NCI-H526 treated with DMSO at 0.1 percent for 48 hours (cell line): ENCODE measurements at regions not wholly inside any gene's neighbourhood (a gene's known extent, or its start where the extent isn't known, plus 50 kb on each side); places are given as distances from the start of the nearest gene placed in this dataset.
"Not testable (repeated sequence)": the region's sequence is repeated elsewhere in the genome, so short reads cannot be mapped to it uniquely, and the experiment has no call there.

Experiments
- DNase-seq: peaks from one replicate; lab custom pipeline; 2025; lab: John Stamatoyannopoulos, UW

DNA sequence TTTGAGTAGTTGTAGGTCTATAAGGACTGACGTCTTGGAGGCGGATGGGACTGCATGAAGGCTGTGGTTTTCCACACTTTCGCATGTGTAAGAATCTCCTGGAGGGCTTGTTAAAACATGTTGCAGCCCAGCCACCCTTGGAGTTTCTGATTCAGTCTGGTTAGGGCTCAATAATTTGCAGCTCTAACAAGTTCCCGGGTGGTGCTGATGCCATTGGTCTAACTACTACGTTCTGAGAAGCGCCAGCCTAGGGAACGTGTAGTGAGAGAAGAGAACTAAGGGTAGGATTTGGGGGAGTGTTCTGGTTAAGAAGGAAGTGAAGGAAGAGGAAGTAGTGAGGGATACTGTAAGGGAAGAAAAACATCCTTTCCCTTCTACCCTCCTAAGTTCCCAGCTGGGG, 138.9 kb downstream of the LARP7 start:
- DNase-seq, result no peak

DNA sequence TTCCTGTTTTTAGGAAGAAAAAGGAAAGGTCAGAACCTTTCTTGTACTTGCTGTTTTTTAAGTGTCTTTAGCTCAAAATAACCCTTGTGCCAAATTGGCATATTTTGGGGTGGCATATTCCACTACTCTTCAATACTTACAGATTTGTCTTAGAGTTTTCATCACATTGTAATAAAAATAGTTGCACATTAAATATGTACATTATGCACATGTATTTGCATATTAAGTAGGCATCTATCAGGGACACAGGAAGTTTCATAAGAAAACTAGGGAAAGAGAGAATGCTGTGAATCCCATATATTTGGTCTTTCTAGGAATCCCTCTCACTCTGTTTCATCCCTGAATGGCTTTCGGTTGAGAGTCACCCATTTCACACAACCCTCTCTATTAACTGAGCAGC, 139.6 kb downstream of the LARP7 start:
- no peak for DNase-seq

DNA sequence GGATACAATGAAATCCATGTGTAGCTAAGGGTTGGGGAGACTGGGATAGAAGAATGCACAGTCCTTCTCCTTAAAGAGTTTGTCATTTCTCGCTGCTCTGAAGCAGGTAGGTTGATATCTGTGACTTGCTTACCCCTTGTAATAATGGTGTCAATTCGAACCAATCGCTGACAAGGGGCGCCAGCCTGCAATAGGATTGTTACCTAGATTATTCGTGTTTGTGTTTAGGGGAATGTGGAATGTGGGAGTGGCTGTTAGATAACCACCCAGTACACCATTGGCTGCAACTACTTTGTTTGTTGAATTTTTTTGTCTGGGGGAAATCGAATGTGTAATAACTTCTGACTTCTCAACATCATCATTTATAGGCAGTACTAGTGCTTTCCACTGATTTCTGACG, 141.6 kb downstream of the LARP7 start:
- no peak for DNase-seq

GRCh38 chr4:112793033-112793432, 156.1 kb downstream of the LARP7 start:
- DNase-seq, result no peak

DNA sequence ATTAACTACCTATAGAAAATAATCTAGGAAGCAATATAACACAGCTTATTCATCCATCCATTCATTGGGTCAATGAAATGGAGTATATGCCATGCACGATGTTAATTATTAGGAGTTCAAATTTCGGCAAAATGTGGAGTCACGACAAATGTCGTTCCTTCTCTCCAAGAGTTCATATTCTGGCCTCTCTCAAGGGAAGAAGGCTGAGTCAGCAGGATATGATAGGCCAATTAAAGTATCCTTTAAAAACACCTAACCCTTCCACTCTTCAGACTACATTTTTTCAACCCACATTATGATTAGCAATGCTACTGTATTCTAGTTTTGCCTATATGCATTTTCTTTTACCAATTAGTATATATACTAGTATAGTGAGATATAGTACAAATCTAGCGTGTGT, 163.1 kb downstream of the LARP7 start:
- no peak for DNase-seq

- no peak for DNase-seq
Observed at GRCh38 chr4:112801341-112801740, 164.4 kb downstream of the LARP7 start.

GRCh38 chr4:112802780-112803179, 165.8 kb downstream of the LARP7 start:
- DNase-seq, result no peak

- DNase-seq, result no peak
Observed at GRCh38 chr4:112807083-112807482, 170.1 kb downstream of the LARP7 start.

DNA sequence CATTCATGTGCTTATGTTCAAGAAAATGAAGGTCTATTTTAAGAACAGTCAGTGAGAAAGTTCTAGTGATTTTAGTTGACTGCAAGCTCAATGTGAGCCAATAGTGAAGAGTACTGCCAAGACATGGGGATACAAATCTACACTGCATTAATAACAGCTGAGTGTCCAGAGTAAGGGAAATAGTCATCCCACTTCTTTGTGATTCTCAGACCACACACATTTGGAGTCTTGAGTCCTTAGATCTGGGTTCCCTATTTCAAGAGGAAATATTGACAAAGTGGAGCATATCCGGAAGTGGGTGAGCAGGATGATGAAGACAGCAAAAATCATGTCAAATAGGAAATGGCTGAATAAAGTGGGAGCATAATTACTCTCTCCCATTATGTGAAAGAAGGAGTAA, 171.1 kb downstream of the LARP7 start:
- DNase-seq, result no peak

GRCh38 chr4:112813790-112814189, 176.8 kb downstream of the LARP7 start:
- no peak for DNase-seq

- DNase-seq, result peak; percentile 64
Observed at GRCh38 chr4:112817933-112818593, 181.1 kb downstream of the LARP7 start.

- DNase-seq, result peak; percentile 28
Observed at GRCh38 chr4:112818594-112818965, 181.6 kb downstream of the LARP7 start.

- DNase-seq, result no peak
Observed at GRCh38 chr4:112819729-112820128, 182.8 kb downstream of the LARP7 start.

DNA sequence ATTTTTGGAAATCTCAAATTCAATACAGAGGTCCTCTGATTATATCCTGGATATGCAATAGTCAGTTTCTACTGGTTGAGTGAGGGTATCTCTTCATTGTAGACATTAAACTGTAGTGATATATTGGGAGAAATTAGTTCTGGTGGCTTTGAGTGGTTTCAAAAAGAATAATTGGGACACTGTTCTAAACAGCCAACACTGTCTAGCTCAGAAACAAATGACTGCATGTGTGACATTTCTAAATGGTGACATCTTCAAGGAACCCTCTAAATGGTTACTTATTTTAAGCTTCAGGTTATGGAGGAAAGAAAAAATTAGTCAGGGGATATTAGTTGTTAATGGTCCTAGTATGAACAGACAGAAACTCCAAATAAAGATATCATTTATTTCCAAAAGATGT, 186.2 kb downstream of the LARP7 start:
- DNase-seq, result no peak

GRCh38 chr4:112823606-112824005, 186.7 kb downstream of the LARP7 start:
- no peak for DNase-seq

GRCh38 chr4:112830753-112831386, 193.9 kb downstream of the LARP7 start:
- no peak for DNase-seq

DNA sequence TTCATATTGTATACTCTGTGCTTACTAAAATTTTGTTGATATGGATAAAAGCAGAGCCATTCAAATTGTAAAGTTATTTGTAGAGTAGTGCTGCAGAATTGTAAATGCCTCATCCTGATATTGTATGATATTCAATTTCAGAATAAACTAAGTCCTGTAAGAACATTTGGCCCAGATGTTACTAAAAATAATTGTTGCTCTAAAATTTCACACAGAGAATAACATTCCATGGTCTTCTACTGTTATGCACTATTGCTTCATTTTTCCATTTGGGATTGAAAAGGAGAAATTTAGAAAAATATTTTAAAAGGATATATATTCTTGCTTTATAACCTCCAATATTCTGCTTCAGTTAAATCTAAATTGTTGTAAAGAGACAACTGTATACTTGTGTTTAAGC, 195.6 kb downstream of the LARP7 start:
- no peak for DNase-seq

DNA sequence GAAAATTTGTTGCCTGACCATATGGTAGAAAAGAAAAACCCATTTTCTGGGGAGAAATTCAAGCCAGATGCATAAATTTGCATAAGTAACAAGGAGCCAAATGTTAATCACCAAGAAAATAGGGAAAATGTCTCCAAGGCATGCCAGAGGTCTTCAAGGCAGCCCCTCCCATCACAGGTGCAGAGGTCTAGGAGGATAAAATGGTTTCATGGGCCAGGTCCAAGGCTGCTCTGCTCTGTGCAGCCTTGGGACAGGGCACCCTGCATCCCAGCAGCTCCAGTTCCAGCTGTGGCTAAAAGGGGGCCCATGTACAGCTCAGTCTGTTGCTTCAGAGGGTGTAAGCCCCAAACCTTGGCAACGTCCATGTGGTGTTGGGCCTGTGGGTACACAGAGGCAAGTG, 200.0 kb downstream of the LARP7 start:
- no peak for DNase-seq

- DNase-seq, result not testable (repeated sequence)
Observed at GRCh38 chr4:112838015-112838414, 201.1 kb downstream of the LARP7 start.

DNA sequence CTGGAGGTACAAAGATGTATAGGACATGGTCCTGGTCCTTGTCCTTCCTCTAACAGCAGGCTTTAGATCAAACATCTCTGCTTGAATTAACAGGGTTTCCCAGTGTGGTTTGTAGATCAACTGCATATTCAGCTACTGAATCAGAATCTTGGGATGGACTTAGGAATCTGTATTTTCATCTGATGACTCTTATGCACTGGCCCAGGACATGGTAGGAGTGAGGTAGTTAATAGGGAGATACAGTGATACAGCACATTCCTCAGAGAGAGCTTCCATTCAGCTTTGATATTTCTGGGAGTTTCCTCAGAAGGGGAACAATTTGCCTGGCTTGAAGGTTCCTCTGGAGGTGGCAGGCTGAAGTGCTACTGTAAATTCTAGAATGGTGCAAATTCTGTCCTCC, 203.1 kb downstream of the LARP7 start:
- DNase-seq, result no peak

DNA sequence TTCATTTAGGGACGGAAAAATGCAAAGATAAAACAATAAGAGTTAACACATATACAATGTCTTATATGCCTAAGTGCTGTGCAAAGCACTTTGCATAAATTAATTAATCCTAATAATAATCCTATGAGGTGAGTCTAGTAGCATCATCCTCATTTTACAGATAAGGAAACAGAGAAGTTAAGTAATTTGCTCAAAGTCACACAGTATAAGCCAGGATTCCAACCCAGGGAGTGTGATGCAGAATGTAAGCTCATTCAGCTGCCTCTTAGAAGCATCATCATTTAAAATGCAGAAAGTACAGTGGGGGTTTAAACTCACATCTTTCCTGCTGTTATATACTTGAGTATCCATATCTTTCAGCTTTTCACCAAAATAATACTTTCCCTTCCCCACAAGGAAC, 203.7 kb downstream of the LARP7 start:
- no peak for DNase-seq

DNA sequence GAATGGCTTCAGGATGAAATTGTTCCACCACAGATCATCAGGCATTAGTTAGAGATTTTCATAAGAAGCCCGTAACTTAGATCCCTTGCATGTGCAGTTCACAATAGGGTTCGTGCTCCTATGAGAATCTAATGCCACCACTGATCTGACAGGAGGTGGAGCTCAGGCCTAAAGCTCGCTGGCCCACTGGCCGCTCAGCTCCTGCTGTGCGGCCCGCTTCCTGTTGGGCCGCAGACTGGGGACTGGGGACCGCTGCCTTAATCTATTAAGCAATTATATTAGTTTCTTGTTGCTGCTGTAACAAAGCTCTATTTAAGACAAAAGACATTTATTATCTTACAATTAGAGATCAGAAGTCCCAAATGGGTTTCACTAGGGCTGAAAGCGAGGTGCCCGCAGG, 205.6 kb downstream of the LARP7 start:
- DNase-seq, result no peak

DNA sequence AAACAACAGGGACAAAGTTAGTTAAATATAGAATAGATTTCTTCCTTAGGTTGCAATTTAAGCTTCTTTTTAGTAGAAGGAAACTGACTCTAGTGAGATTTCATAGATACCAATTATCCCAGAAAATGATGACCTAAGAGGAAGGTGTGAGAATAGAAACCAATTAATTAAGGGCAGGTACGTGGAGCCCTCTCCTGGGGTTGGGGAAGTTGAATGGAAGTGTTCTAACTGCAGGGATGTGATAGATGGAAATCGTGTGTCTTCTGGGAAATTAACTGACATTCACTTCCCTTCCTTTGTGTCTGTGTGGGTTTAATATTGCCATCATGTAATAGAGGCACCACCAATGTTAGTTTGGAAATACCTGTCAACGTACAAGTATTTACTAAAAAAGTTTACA, 204.1 kb upstream of the ANK2 start:
- no peak for DNase-seq

GRCh38 chr4:112847045-112847444, 202.4 kb upstream of the ANK2 start:
- no peak for DNase-seq
